HEK293 (cell line): ENCODE measurements at regions not wholly inside any gene's neighbourhood (a gene's known extent, or its start where the extent isn't known, plus 50 kb on each side); places are given as distances from the start of the nearest gene placed in this dataset.

Source experiments
- CTCF ChIA-PET: fragments of 350-600 bp; formaldehyde crosslinking; extraction: SDS; loops from one replicate; lab custom pipeline; 2021; ENCODE audit warnings: antibody characterized with exemption; lab: Yijun Ruan, JAX
- POLR2A ChIA-PET: fragments of 300-600 bp; formaldehyde crosslinking; extraction: SDS; loops from one replicate; lab custom pipeline; 2020; ENCODE audit warnings: antibody characterized with exemption, inconsistent platforms; lab: Yijun Ruan, JAX
- H3K27ac ChIP-seq: fragments of 200-500 bp; sonication (Bioruptor generic); 2 replicates; pipeline ENCODE4 v1.5.1; 2014; ENCODE audit warnings: low read depth, low read length, control low read depth, inconsistent platforms; ENCODE audit errors: extremely low read depth
- H3K36me3 ChIP-seq, 2 experiments: fragments of 200-500 bp in 1 of 2; sonication (Bioruptor generic) in 1 of 2; 1 replicate in 1 of 2; 2 replicates in 1 of 2; pipeline ENCODE4 v1.5.1; 2014 to 2017; ENCODE audit warnings: inconsistent platforms in 2 of 2, low read length in 2 of 2; ENCODE audit not compliant: control insufficient read depth in 2 of 2, insufficient read depth in 1 of 2
- H3K4me1 ChIP-seq: fragments of 200-500 bp; sonication (Bioruptor generic); 2 replicates; pipeline ENCODE4 v1.5.1; 2014; ENCODE audit warnings: mild to moderate bottlenecking, low read length, inconsistent platforms; ENCODE audit not compliant: control insufficient read depth, insufficient read depth
- H3K4me3 ChIP-seq: 2 replicates; pipeline ENCODE4 v1.5.1; 2011; ENCODE audit warnings: low read depth, mild to moderate bottlenecking, control low read depth, low read length, moderate library complexity
- H3K9me3 ChIP-seq: fragments of 200-500 bp; sonication (Bioruptor generic); 2 replicates; pipeline ENCODE4 v1.5.1; 2014; ENCODE audit warnings: low read depth, low read length, inconsistent platforms; ENCODE audit not compliant: control insufficient read depth, insufficient read depth
- GLI4 ChIP-seq: fragments of 450-650 bp; formaldehyde crosslinking; IDR thresholded peaks from 2 replicates; pipeline ENCODE4 v1.5.1; 2016; ENCODE audit warnings: missing biosample characterization, missing genetic modification characterization
- HOXD13 ChIP-seq: sonication (generic); formaldehyde crosslinking; IDR thresholded peaks from 2 replicates; pipeline ENCODE4 v1.8.0; 2022; ENCODE audit warnings: missing genetic modification reagents, borderline replicate concordance
- MZF1 ChIP-seq: fragments of 450-650 bp; formaldehyde crosslinking; IDR thresholded peaks from 2 replicates; pipeline ENCODE4 v1.5.1; 2017; ENCODE audit warnings: missing biosample characterization, missing genetic modification characterization, borderline replicate concordance
- REPIN1 ChIP-seq: fragments of 450-650 bp; formaldehyde crosslinking; IDR thresholded peaks from 2 replicates; pipeline ENCODE4 v1.5.1; 2017; ENCODE audit warnings: missing biosample characterization, missing genetic modification characterization, low read depth
- SP7 ChIP-seq: fragments of 450-650 bp; formaldehyde crosslinking; IDR thresholded peaks from 2 replicates; pipeline ENCODE4 v1.5.1; 2016; ENCODE audit warnings: missing biosample characterization, missing genetic modification characterization
- TRIM28 ChIP-seq: IDR thresholded peaks from 2 replicates; pipeline ENCODE4 v1.6.1; 2011; ENCODE audit warnings: low read length, control low read depth, borderline replicate concordance
- ZBTB48 ChIP-seq: fragments of 450-650 bp; formaldehyde crosslinking; IDR thresholded peaks from 2 replicates; pipeline ENCODE4 v1.5.1; 2016; ENCODE audit warnings: missing biosample characterization, missing genetic modification characterization
- ZNF16 ChIP-seq: fragments of 450-650 bp; formaldehyde crosslinking; IDR thresholded peaks from 2 replicates; pipeline ENCODE4 v1.5.1; 2016; ENCODE audit warnings: low read depth, missing biosample characterization, missing genetic modification characterization
- ZNF239 ChIP-seq: fragments of 450-650 bp; formaldehyde crosslinking; IDR thresholded peaks from 2 replicates; pipeline ENCODE4 v1.5.1; 2016; ENCODE audit warnings: missing biosample characterization, missing genetic modification characterization
- ZNF416 ChIP-seq: fragments of 450-650 bp; formaldehyde crosslinking; IDR thresholded peaks from 2 replicates; pipeline ENCODE4 v1.5.1; 2016; ENCODE audit warnings: missing biosample characterization, missing genetic modification characterization
- ZNF530 ChIP-seq: fragments of 450-650 bp; formaldehyde crosslinking; IDR thresholded peaks from 2 replicates; pipeline ENCODE4 v1.5.1; 2016; ENCODE audit warnings: low read depth, missing biosample characterization, missing genetic modification characterization
- ZNF585B ChIP-seq: fragments of 450-650 bp; formaldehyde crosslinking; IDR thresholded peaks from 2 replicates; pipeline ENCODE4 v1.5.1; 2016; ENCODE audit warnings: missing biosample characterization, missing genetic modification characterization
- ZNF610 ChIP-seq: fragments of 450-650 bp; formaldehyde crosslinking; IDR thresholded peaks from 2 replicates; pipeline ENCODE4 v1.5.1; 2016; ENCODE audit warnings: missing biosample characterization, missing genetic modification characterization, borderline replicate concordance
- ZNF837 ChIP-seq: fragments of 450-650 bp; formaldehyde crosslinking; IDR thresholded peaks from 2 replicates; pipeline ENCODE4 v1.5.1; 2016; ENCODE audit warnings: missing biosample characterization, missing genetic modification characterization
- TF ChIP-seq, protein P1 (sequence below): fragments of 450-650 bp; formaldehyde crosslinking; IDR thresholded peaks from 2 replicates; pipeline ENCODE4 v1.5.1; 2016; ENCODE audit warnings: missing biosample characterization, missing genetic modification characterization
- TF ChIP-seq, protein P2 (sequence below): fragments of 450-650 bp; formaldehyde crosslinking; optimal IDR thresholded peaks from 2 replicates; pipeline ENCODE3; 2016; ENCODE audit warnings: missing biosample characterization, mild to moderate bottlenecking, missing genetic modification characterization
- TF ChIP-seq, protein P3 (sequence below): fragments of 450-650 bp; formaldehyde crosslinking; IDR thresholded peaks from 2 replicates; pipeline ENCODE4 v1.5.1; 2016; ENCODE audit warnings: missing biosample characterization, missing genetic modification characterization
- TF ChIP-seq, protein P4 (sequence below): fragments of 450-650 bp; formaldehyde crosslinking; IDR thresholded peaks from 2 replicates; pipeline ENCODE4 v1.5.1; 2016; ENCODE audit warnings: missing biosample characterization, missing genetic modification characterization
- TF ChIP-seq, protein P5 (sequence below): fragments of 450-650 bp; formaldehyde crosslinking; IDR thresholded peaks from 2 replicates; pipeline ENCODE4 v1.5.1; 2016; ENCODE audit warnings: missing biosample characterization, missing genetic modification characterization

DNA sequence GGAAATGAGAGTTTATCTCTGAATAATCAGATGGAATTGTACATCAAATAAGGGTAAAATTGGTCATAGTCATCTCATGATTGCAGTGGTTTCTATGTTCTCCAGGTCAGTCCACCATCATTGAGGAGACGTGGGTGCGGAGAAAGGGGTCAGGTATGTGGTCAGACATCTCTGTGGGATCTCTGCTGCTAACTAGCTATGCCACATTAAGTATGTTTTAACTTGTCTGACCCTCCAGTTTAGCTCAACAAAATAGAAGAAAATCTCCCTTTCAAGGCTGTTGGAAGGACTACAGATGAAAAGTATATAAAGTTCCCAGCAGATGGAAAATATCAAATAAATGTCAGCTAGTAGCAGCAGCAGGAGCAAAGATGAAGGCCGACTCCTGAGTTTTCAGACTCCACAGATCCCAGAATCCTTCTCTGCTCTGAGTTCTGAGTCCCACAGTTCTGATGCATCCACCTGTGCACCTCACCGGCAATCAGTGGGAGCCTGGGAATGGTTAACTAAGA lies 106.6 kb upstream of the CYP1B1 start (continued):
- TF ChIP-seq, protein P1, sequence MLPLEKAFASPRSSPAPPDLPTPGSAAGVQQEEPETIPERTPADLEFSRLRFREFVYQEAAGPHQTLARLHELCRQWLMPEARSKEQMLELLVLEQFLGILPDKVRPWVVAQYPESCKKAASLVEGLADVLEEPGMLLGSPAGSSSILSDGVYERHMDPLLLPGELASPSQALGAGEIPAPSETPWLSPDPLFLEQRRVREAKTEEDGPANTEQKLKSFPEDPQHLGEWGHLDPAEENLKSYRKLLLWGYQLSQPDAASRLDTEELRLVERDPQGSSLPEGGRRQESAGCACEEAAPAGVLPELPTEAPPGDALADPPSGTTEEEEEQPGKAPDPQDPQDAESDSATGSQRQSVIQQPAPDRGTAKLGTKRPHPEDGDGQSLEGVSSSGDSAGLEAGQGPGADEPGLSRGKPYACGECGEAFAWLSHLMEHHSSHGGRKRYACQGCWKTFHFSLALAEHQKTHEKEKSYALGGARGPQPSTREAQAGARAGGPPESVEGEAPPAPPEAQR: no peak
- no peak for TF ChIP-seq ZNF530 (tag by site-specific recombination)

DNA sequence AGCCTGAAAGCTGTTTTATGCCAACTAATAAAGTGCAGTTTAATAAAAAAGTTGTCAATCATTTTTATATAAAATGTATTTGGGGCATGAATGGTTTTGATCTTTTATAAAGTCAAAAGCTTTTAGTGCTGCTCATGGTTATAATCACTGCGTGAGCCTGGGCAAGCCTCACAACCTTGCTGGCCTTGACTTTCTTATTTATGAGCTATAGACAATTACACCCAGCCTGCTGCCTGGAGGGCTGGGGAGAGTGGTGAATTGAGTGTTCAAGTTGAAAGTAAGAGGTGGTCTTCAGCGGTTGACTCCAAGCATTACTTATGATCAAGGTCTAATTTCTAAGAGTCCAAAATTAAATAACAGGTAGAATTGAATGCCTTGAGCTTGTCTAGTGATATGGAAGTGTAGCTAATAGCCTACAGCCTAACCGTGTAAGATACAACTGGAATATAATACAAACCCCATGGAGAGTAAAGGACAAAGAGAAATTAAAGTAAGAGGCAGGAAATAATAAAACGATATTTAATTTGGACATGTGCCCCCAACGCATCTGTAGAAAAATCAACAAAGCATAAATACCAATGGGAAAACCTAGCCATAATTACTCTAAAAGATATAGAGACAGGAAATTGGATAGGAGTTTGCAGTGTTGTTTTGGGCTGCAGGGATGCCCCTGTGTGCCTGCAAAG lies 106.0 kb upstream of the CYP1B1 start:
- Histone ChIP-seq H3K9me3 (no peaks in the 10 kb centered on the region), H3K4me3 (no peak overlapping the region), H3K4me1 (no peaks in the 10 kb centered on the region), H3K36me3 (no peaks in the 10 kb centered on the region), H3K27ac (no peak overlapping the region)
- TF ChIP-seq ZNF239 (tag by site-specific recombination) (no peak), ZNF585B (tag by site-specific recombination) (no peak), ZNF610 (tag by site-specific recombination) (no peak), SP7 (tag by site-specific recombination) (no peak), MZF1 (tag by site-specific recombination) (no peak)
- TF ChIP-seq, protein P2, sequence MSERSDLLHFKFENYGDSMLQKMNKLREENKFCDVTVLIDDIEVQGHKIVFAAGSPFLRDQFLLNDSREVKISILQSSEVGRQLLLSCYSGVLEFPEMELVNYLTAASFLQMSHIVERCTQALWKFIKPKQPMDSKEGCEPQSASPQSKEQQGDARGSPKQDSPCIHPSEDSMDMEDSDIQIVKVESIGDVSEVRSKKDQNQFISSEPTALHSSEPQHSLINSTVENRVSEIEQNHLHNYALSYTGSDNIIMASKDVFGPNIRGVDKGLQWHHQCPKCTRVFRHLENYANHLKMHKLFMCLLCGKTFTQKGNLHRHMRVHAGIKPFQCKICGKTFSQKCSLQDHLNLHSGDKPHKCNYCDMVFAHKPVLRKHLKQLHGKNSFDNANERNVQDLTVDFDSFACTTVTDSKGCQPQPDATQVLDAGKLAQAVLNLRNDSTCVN (tag by site-specific recombination): no peak
- CTCF ChIA-PET: interaction anchor here (0.9 kb wide), 1 partner anchor 52 kb away, joined by 3 read pairs; no protein-coding TSS in a partner anchor
- POLR2A ChIA-PET: no interaction called here

DNA sequence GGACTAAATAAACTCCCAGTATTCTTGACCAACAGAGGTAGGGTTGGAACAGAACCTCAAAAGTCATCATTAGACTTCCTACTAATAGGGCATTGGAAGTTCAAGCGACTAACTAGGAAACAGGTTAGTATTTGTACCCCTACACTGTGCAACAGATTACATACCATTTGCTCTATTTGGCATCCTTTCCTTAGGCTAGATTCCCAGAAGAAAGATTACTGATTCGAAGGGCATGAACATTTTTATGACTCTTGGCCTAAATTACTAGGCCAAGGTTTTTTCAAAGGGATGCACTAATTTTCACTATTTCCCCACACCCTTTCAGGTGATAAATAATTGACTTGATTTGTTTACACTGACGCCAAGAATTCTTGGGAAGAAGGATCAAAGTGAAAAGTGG lies 104.8 kb upstream of the CYP1B1 start:
- no peak overlapping the region for H3K4me3 ChIP-seq
- H3K27ac ChIP-seq: no peak overlapping the region
- ChIA-PET CTCF (no interaction called here), POLR2A (no interaction called here)
- no peaks in the 10 kb centered on the region for H3K4me1 ChIP-seq
- no peaks in the 10 kb centered on the region for H3K9me3 ChIP-seq
- H3K36me3 ChIP-seq: no peaks in the 10 kb centered on the region
- TF ChIP-seq ZBTB48 (tag by site-specific recombination) (no peak), ZNF837 (no peak), GLI4 (tag by site-specific recombination) (no peak), ZNF16 (no peak), ZNF416 (tag by site-specific recombination) (no peak), HOXD13 (CRISPR knock-in tag) (no peak), ZNF530 (tag by site-specific recombination) (no peak), TRIM28 (no peak), REPIN1 (tag by site-specific recombination) (no peak)
- TF ChIP-seq, protein P3, sequence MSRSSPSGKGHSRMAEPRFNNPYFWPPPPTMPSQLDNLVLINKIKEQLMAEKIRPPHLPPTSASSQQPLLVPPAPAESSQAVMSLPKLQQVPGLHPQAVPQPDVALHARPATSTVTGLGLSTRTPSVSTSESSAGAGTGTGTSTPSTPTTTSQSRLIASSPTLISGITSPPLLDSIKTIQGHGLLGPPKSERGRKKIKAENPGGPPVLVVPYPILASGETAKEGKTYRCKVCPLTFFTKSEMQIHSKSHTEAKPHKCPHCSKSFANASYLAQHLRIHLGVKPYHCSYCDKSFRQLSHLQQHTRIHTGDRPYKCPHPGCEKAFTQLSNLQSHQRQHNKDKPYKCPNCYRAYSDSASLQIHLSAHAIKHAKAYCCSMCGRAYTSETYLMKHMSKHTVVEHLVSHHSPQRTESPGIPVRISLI (tag by site-specific recombination): no peak
- TF ChIP-seq, protein P4, sequence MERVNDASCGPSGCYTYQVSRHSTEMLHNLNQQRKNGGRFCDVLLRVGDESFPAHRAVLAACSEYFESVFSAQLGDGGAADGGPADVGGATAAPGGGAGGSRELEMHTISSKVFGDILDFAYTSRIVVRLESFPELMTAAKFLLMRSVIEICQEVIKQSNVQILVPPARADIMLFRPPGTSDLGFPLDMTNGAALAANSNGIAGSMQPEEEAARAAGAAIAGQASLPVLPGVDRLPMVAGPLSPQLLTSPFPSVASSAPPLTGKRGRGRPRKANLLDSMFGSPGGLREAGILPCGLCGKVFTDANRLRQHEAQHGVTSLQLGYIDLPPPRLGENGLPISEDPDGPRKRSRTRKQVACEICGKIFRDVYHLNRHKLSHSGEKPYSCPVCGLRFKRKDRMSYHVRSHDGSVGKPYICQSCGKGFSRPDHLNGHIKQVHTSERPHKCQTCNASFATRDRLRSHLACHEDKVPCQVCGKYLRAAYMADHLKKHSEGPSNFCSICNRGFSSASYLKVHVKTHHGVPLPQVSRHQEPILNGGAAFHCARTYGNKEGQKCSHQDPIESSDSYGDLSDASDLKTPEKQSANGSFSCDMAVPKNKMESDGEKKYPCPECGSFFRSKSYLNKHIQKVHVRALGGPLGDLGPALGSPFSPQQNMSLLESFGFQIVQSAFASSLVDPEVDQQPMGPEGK: no peak
- TF ChIP-seq, protein P5, sequence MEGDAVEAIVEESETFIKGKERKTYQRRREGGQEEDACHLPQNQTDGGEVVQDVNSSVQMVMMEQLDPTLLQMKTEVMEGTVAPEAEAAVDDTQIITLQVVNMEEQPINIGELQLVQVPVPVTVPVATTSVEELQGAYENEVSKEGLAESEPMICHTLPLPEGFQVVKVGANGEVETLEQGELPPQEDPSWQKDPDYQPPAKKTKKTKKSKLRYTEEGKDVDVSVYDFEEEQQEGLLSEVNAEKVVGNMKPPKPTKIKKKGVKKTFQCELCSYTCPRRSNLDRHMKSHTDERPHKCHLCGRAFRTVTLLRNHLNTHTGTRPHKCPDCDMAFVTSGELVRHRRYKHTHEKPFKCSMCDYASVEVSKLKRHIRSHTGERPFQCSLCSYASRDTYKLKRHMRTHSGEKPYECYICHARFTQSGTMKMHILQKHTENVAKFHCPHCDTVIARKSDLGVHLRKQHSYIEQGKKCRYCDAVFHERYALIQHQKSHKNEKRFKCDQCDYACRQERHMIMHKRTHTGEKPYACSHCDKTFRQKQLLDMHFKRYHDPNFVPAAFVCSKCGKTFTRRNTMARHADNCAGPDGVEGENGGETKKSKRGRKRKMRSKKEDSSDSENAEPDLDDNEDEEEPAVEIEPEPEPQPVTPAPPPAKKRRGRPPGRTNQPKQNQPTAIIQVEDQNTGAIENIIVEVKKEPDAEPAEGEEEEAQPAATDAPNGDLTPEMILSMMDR (tag by site-specific recombination): no peak
